IPS DF 6.9 (cell line): ENCODE measurements at regions not wholly inside any gene's neighbourhood (a gene's known extent, or its start where the extent isn't known, plus 50 kb on each side); places are given as distances from the start of the nearest gene placed in this dataset.

Source experiments
- DNase-seq: peaks from one replicate; pipeline ENCODE4 v3.0.0-alpha.2; 2013; ENCODE audit warnings: low read depth, low spot score
- H3K27ac ChIP-seq: one replicate; pipeline ENCODE4 v1.5.1; 2013; ENCODE audit warnings: low read length, control low read depth
- H3K27me3 ChIP-seq: 2 replicates; pipeline ENCODE4 v1.6.1; 2013; ENCODE audit warnings: mild to moderate bottlenecking, low read length; ENCODE audit not compliant: control insufficient read depth, insufficient read depth
- H3K36me3 ChIP-seq: 2 replicates; pipeline ENCODE4 v1.6.1; 2013; ENCODE audit warnings: low read length; ENCODE audit not compliant: control insufficient read depth, insufficient read depth
- H3K4me1 ChIP-seq: 2 replicates; pipeline ENCODE4 v1.6.1; 2013; ENCODE audit warnings: low read length; ENCODE audit not compliant: control insufficient read depth, insufficient read depth
- H3K4me3 ChIP-seq: 2 replicates; pipeline ENCODE4 v1.5.1; 2013; ENCODE audit warnings: mild to moderate bottlenecking, low read length
- H3K9me3 ChIP-seq: 2 replicates; pipeline ENCODE4 v1.6.1; 2013; ENCODE audit warnings: low read length, inconsistent platforms; ENCODE audit not compliant: control insufficient read depth, insufficient read depth
- WGBS: extraction: QIAGEN DNeasy Blood & Tissue Kit; methylation state at CpG from one replicate; pipeline ENCODE4 v1.1.7; 2013; ENCODE audit warnings: mixed read lengths, missing lambda C conversion rate; ENCODE audit not compliant: insufficient read length, insufficient coverage; 5-methylcytosine and 5-hydroxymethylcytosine counted together

- DNase-seq: no peak
- no CpG with 5 or more reads among the region's 20 CpGs for WGBS
- Histone ChIP-seq H3K36me3 (no peaks in the 10 kb centered on the region), H3K4me1 (no peaks in the 10 kb centered on the region), H3K9me3 (no peaks in the 10 kb centered on the region), H3K27me3 (no peaks in the 10 kb centered on the region), H3K27ac (no peak overlapping the region), H3K4me3 (no peak overlapping the region)
Measured at GRCh38 chr1:213425376-213426030, 374.5 kb downstream of the RPS6KC1 start.

GRCh38 chr1:213429642-213430041 lies 378.6 kb downstream of the RPS6KC1 start:
- H3K9me3 ChIP-seq: no peaks in the 10 kb centered on the region
- no peaks in the 10 kb centered on the region for H3K36me3 ChIP-seq
- no peak for DNase-seq
- H3K4me3 ChIP-seq: no peak overlapping the region
- H3K27ac ChIP-seq: no peak overlapping the region
- no CpG with 5 or more reads among the region's 1 CpG for WGBS
- no peaks in the 10 kb centered on the region for H3K4me1 ChIP-seq
- no peaks in the 10 kb centered on the region for H3K27me3 ChIP-seq

- H3K27me3 ChIP-seq: no peaks in the 10 kb centered on the region
- H3K9me3 ChIP-seq: no peaks in the 10 kb centered on the region
- DNase-seq: no peak
- WGBS: no CpG with 5 or more reads among the region's 1 CpG
- H3K27ac ChIP-seq: no peak overlapping the region
- H3K36me3 ChIP-seq: no peaks in the 10 kb centered on the region
- no peak overlapping the region for H3K4me3 ChIP-seq
- H3K4me1 ChIP-seq: no peaks in the 10 kb centered on the region
Measured at GRCh38 chr1:213435715-213436114, 384.7 kb downstream of the RPS6KC1 start.

- no peaks in the 10 kb centered on the region for H3K4me1 ChIP-seq
- H3K27me3 ChIP-seq: no peaks in the 10 kb centered on the region
- no peaks in the 10 kb centered on the region for H3K36me3 ChIP-seq
- no peak overlapping the region for H3K4me3 ChIP-seq
- H3K27ac ChIP-seq: no peak overlapping the region
- H3K9me3 ChIP-seq: no peaks in the 10 kb centered on the region
- no peak for DNase-seq
Measured at GRCh38 chr1:213438339-213438738, 387.3 kb downstream of the RPS6KC1 start.

GRCh38 chr1:213439703-213440102 lies 388.7 kb downstream of the RPS6KC1 start:
- WGBS: no CpG with 5 or more reads among the region's 2 CpGs
- DNase-seq: no peak
- no peaks in the 10 kb centered on the region for H3K36me3 ChIP-seq
- no peak overlapping the region for H3K27ac ChIP-seq
- H3K4me3 ChIP-seq: no peak overlapping the region
- H3K4me1 ChIP-seq: no peaks in the 10 kb centered on the region
- no peaks in the 10 kb centered on the region for H3K9me3 ChIP-seq
- H3K27me3 ChIP-seq: no peaks in the 10 kb centered on the region

- no peak for DNase-seq
- Histone ChIP-seq H3K9me3 (no peaks in the 10 kb centered on the region), H3K36me3 (no peaks in the 10 kb centered on the region), H3K4me1 (no peaks in the 10 kb centered on the region), H3K4me3 (no peak overlapping the region), H3K27me3 (no peaks in the 10 kb centered on the region), H3K27ac (no peak overlapping the region)
- WGBS: no CpG with 5 or more reads among the region's 4 CpGs
Measured at GRCh38 chr1:213440766-213441165, 389.7 kb downstream of the RPS6KC1 start.

GRCh38 chr1:213443415-213443814 lies 392.4 kb downstream of the RPS6KC1 start:
- Histone ChIP-seq H3K27ac (no peak overlapping the region), H3K4me3 (no peak overlapping the region), H3K36me3 (no peaks in the 10 kb centered on the region), H3K27me3 (no peaks in the 10 kb centered on the region), H3K9me3 (no peaks in the 10 kb centered on the region), H3K4me1 (no peaks in the 10 kb centered on the region)
- no CpG with 5 or more reads among the region's 5 CpGs for WGBS
- DNase-seq: no peak

GRCh38 chr1:213444224-213444623 lies 393.2 kb downstream of the RPS6KC1 start:
- no CpG with 5 or more reads among the region's 6 CpGs for WGBS
- Histone ChIP-seq H3K4me1 (no peaks in the 10 kb centered on the region), H3K36me3 (no peaks in the 10 kb centered on the region), H3K27ac (no peak overlapping the region), H3K27me3 (no peaks in the 10 kb centered on the region), H3K9me3 (no peaks in the 10 kb centered on the region), H3K4me3 (no peak overlapping the region)
- no peak for DNase-seq

GRCh38 chr1:213446496-213446895 lies 395.5 kb downstream of the RPS6KC1 start:
- Histone ChIP-seq H3K27me3 (no peaks in the 10 kb centered on the region), H3K9me3 (no peaks in the 10 kb centered on the region), H3K36me3 (no peaks in the 10 kb centered on the region), H3K4me3 (no peak overlapping the region), H3K4me1 (no peaks in the 10 kb centered on the region), H3K27ac (no peak overlapping the region)
- DNase-seq: no peak
- no CpG with 5 or more reads among the region's 5 CpGs for WGBS

- Histone ChIP-seq H3K4me3 (no peak overlapping the region), H3K27me3 (no peaks in the 10 kb centered on the region), H3K27ac (no peak overlapping the region), H3K36me3 (no peaks in the 10 kb centered on the region), H3K9me3 (no peaks in the 10 kb centered on the region), H3K4me1 (no peaks in the 10 kb centered on the region)
- WGBS: no CpG with 5 or more reads among the region's 9 CpGs
- DNase-seq: no peak
Measured at GRCh38 chr1:213448360-213448759, 397.3 kb downstream of the RPS6KC1 start.

- WGBS: no CpG with 5 or more reads among the region's 4 CpGs
- DNase-seq: no peak
- H3K27me3 ChIP-seq: no peaks in the 10 kb centered on the region
Measured at GRCh38 chr1:213448776-213449175, 397.7 kb downstream of the RPS6KC1 start.

More at GRCh38 chr1:213448776-213449175, 397.7 kb downstream of the RPS6KC1 start:
- Histone ChIP-seq H3K27ac (no peak overlapping the region), H3K9me3 (no peaks in the 10 kb centered on the region), H3K4me1 (no peaks in the 10 kb centered on the region), H3K4me3 (no peak overlapping the region), H3K36me3 (no peaks in the 10 kb centered on the region)
